GM12878 (cell line): ENCODE measurements at regions not wholly inside any gene's neighbourhood (a gene's known extent, or its start where the extent isn't known, plus 50 kb on each side); places are given as distances from the start of the nearest gene placed in this dataset.

Experiments
- BCL3 ChIP-seq: IDR thresholded peaks from 2 replicates; pipeline ENCODE4 v1.6.1; 2011; ENCODE audit warnings: borderline replicate concordance, low read depth, mild to moderate bottlenecking, moderate library complexity, low read length; ENCODE audit not compliant: insufficient read depth, poor library complexity, severe bottlenecking
- CTCF ChIP-seq, 3 experiments: IDR thresholded peaks in 2 of 3; conservative IDR thresholded peaks in 1 of 3; 2 replicates each; pipeline ENCODE4 v1.5.1; 2011; ENCODE audit warnings: low read depth in 3 of 3, low read length in 3 of 3, mild to moderate bottlenecking in 3 of 3, control low read depth in 2 of 3, moderate library complexity in 2 of 3, inconsistent platforms in 1 of 3, mixed read lengths in 1 of 3; ENCODE audit not compliant: control insufficient read depth in 2 of 3, insufficient read depth in 1 of 3; ENCODE audit errors: extremely low read depth in 1 of 3
- MAX ChIP-seq: IDR thresholded peaks from 2 replicates; pipeline ENCODE4 v1.6.1; 2012; ENCODE audit warnings: low read depth, low read length, improper control_type of control experiment
- PML ChIP-seq: IDR thresholded peaks from 2 replicates; pipeline ENCODE4 v1.6.1; 2012; ENCODE audit warnings: low read length, inconsistent platforms
- POLR2A ChIP-seq: IDR thresholded peaks from 2 replicates; pipeline ENCODE4 v1.6.1; 2011; ENCODE audit warnings: low read depth, mild to moderate bottlenecking, low read length
- REST ChIP-seq: IDR thresholded peaks from 2 replicates; pipeline ENCODE4 v1.6.1; 2012; ENCODE audit warnings: mild to moderate bottlenecking, low read depth, low read length
- SPI1 ChIP-seq: IDR thresholded peaks from 2 replicates; pipeline ENCODE4 v1.6.1; 2011; ENCODE audit warnings: low read depth, mild to moderate bottlenecking, low read length, moderate library complexity, borderline replicate concordance; ENCODE audit not compliant: insufficient read depth
- SRF ChIP-seq, 2 experiments: IDR thresholded peaks; 2 replicates each; pipeline ENCODE4 v1.6.1; 2011; ENCODE audit warnings: low read depth in 2 of 2, low read length in 2 of 2, mild to moderate bottlenecking in 1 of 2, moderate library complexity in 1 of 2
- SUZ12 ChIP-seq: fragments of 200-600 bp; sonication (generic); IDR thresholded peaks from one replicate; pipeline ENCODE4 v1.6.1; 2018; ENCODE audit warnings: antibody characterized with exemption, mild to moderate bottlenecking; ENCODE audit not compliant: unreplicated experiment
- ZBTB4 ChIP-seq: fragments of 450-650 bp; formaldehyde crosslinking; IDR thresholded peaks from 2 replicates; pipeline ENCODE4 v1.4.0; 2022; ENCODE audit warnings: mild to moderate bottlenecking, moderate library complexity
- ZBTB40 ChIP-seq: fragments of 450-650 bp; IDR thresholded peaks from 2 replicates; pipeline ENCODE4 v1.6.1; 2016; ENCODE audit warnings: mild to moderate bottlenecking, moderate library complexity, borderline replicate concordance

GRCh38 chr2:147759536-147759935 is 85.3 kb upstream of the ACVR2A start:
- TF ChIP-seq CTCF (IDR thresholded peaks at IDR 0.05 in 2 of 3, conservative IDR thresholded peaks at IDR 0.05 in 1 of 3; ENCODE audit: control insufficient read depth in 2 of 3, extremely low read depth in 1 of 3, insufficient read depth in 1 of 3, low read depth in 3 of 3, low read length in 3 of 3), result no peak
- no peak for TF ChIP-seq POLR2A
- TF ChIP-seq PML, result no peak
- TF ChIP-seq ZBTB4 (CRISPR knock-in tag), result no peak
- no peak for TF ChIP-seq SPI1
- no peak for TF ChIP-seq REST
- no peak for TF ChIP-seq ZBTB40
- no peak for TF ChIP-seq BCL3
- TF ChIP-seq SRF (IDR thresholded peaks at IDR 0.05; ENCODE audit: low read depth in 2 of 2, low read length in 2 of 2), result no peak
- TF ChIP-seq SUZ12, result no peak
- no peak for TF ChIP-seq MAX
